ENCODE measurements at regions not wholly inside any gene's neighbourhood (a gene's known extent, or its start where the extent isn't known, plus 50 kb on each side); places are given as distances from the start of the nearest gene placed in this dataset.

GRCh38 chr4:89486673-89487072, 179.1 kb upstream of the GPRIN3 start:
- no peaks in the 10 kb centered on the region for H3K4me1 ChIP-seq (ENCODE audit: insufficient read depth)
- TF ChIP-seq CTCF (IDR thresholded peaks at IDR 0.05) (no peak), POLR2A (IDR thresholded peaks at IDR 0.05) (no peak), EP300 (IDR thresholded peaks at IDR 0.05) (no peak)
- no peak overlapping the region for H3K27ac ChIP-seq
- no peaks in the 10 kb centered on the region for H3K27me3 ChIP-seq
- DNase-seq, result no peak
- H3K4me3 ChIP-seq, result no peak overlapping the region
- H3K36me3 ChIP-seq, result no peaks in the 10 kb centered on the region
- intact Hi-C loops (cut with DNase I), result no loop called here
- no peaks in the 10 kb centered on the region for H3K9me3 ChIP-seq

GRCh38 chr4:89486042-89486441, 178.4 kb upstream of the GPRIN3 start:
- no peak for TF ChIP-seq EP300 (IDR thresholded peaks at IDR 0.05)
- DNase-seq, result no peak
- Histone ChIP-seq H3K36me3 (no peaks in the 10 kb centered on the region), H3K9me3 (no peaks in the 10 kb centered on the region), H3K4me3 (no peak overlapping the region), H3K27me3 (no peaks in the 10 kb centered on the region), H3K4me1 (ENCODE audit: insufficient read depth) (no peaks in the 10 kb centered on the region), H3K27ac (no peak overlapping the region)
- 29 to 42% (median 29%) methylated on average over 3 of the region's 3 CpGs for WGBS, 3 donors
- intact Hi-C loops (cut with DNase I), result no loop called here

- Histone ChIP-seq H3K9me3 (no peaks in the 10 kb centered on the region), H3K4me1 (ENCODE audit: insufficient read depth) (no peaks in the 10 kb centered on the region), H3K36me3 (no peaks in the 10 kb centered on the region), H3K27ac (no peak overlapping the region), H3K27me3 (no peaks in the 10 kb centered on the region), H3K4me3 (no peak overlapping the region)
- intact Hi-C loops (cut with DNase I), result no loop called here
- 82 to 96% (median 84%) methylated on average over 2 of the region's 2 CpGs for WGBS, 3 donors
- DNase-seq, result no peak
- no peak for TF ChIP-seq POLR2A (IDR thresholded peaks at IDR 0.05)
- no peak for TF ChIP-seq CTCF (IDR thresholded peaks at IDR 0.05)
Measured at GRCh38 chr4:89483833-89484232, 176.2 kb upstream of the GPRIN3 start.

- Histone ChIP-seq H3K27ac (no peak overlapping the region), H3K36me3 (no peaks in the 10 kb centered on the region), H3K4me3 (no peak overlapping the region), H3K4me1 (ENCODE audit: insufficient read depth) (no peaks in the 10 kb centered on the region), H3K27me3 (no peaks in the 10 kb centered on the region), H3K9me3 (no peaks in the 10 kb centered on the region)
- intact Hi-C loops (cut with DNase I), result no loop called here
- WGBS, 3 donors, result 95% methylated on average over 8 of the region's 8 CpGs
- DNase-seq, result no peak
- TF ChIP-seq CTCF (IDR thresholded peaks at IDR 0.05) (no peak), POLR2A (IDR thresholded peaks at IDR 0.05) (no peak), EP300 (IDR thresholded peaks at IDR 0.05) (no peak)
Measured at GRCh38 chr4:89482926-89483595, 175.5 kb upstream of the GPRIN3 start.

- Histone ChIP-seq H3K4me1 (ENCODE audit: insufficient read depth) (no peaks in the 10 kb centered on the region), H3K36me3 (no peaks in the 10 kb centered on the region), H3K27ac (no peak overlapping the region), H3K4me3 (no peak overlapping the region), H3K9me3 (no peaks in the 10 kb centered on the region), H3K27me3 (no peaks in the 10 kb centered on the region)
- DNase-seq, result no peak
- TF ChIP-seq CTCF (IDR thresholded peaks at IDR 0.05), result no peak
- no peak for TF ChIP-seq POLR2A (IDR thresholded peaks at IDR 0.05)
- no peak for TF ChIP-seq EP300 (IDR thresholded peaks at IDR 0.05)
- intact Hi-C loops (cut with DNase I), result no loop called here
Measured at GRCh38 chr4:89482251-89482650, 174.7 kb upstream of the GPRIN3 start.

All from ovary (tissue), 7 donors.